ENCODE measurements at regions not wholly inside any gene's neighbourhood (a gene's known extent, or its start where the extent isn't known, plus 50 kb on each side); places are given as distances from the start of the nearest gene placed in this dataset.
"Not testable (repeated sequence)": the region's sequence is repeated elsewhere in the genome, so short reads cannot be mapped to it uniquely, and the experiment has no call there.

DNA sequence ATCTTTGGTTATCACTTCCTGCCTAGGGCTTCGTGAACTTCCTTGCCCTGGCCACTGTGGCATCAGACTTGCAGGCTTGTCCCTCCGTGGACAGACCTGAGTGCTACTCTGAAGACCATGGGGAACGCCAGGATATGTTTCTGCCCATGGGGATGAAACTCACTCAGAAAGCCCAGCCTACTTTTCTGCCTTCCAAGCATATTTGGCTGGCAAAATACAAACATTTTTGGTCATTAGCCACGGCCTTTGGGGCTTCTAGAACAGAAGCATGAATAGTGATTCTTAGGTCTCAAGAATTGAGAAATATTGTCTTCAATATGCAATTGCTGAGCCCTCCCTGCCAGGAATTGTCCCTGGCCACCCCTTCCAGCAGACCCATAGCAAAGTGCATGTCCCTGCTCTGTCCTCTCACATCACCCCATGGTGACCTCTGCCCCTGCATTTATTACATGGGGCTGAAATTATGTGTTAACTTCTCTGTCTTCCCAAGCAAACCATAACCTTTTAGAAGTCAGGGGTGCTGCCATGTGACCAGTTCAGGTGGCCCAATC, 152.4 kb downstream of the OSR1 start:
- no peak for DNase-seq

DNA sequence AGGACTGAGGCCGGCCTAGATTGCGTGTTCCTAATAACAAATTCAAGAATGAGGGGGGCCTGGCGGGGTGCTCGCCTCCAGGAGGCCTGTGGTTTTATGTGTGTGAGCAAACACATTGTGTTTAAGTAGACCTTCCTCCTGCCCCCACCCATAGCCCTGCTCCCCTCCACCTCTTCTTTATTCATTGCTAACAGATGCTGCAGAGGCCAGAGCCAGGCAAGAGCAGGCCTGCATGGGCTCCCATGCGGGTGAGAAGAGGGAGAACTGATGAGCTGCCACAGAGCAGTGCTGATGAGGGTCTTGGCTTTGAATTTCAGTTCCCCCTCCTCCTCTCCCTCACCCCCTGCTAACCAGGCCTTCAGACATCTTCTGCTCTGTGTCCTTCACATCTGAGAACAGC, 154.6 kb downstream of the OSR1 start:
- DNase-seq = no peak

DNA sequence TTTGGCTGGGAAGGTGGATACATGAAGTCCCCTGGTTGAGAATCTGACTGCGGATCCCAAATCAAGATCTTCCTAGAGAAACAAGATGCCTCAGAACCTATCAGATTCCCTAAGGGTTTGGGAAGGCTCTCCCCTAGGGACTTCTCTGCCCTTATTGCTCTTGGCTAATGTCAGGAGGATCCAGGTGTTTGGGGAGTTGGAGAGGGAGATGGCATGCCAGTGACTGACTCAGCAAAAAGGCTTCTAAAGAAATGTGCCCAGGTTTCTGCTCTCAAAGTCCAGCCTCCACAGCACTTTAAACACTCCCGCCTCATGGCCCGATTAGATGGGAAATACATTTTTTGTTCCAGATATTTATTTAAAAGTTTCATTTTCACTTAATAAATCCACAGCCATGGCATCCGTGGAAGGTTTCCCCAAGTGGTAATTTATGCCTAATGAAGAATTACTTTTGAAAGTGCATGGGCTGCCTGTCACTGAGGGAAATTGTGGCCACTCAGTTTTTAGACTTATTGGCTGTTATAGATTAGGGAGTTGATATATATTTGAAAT, 156.4 kb downstream of the OSR1 start:
- no peak for DNase-seq

DNA sequence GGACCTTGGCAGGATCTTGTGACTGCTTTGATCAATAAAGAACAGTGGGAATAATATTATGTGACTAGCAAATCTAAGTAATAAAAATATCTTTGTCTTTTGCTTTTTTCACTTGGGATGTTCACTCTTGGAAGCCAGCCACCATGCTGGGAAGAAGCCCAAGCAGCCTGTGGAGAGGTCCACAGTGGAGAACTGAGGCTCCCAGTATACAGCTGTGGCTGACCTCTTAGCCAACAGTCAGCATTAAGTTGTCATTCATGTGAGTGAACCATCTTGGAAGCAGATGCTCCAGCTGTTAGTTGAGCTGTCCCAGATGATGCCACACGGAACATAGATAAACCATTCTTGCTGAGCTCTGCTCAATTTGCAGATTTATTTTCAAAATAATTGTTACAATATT, 160.0 kb downstream of the OSR1 start:
- DNase-seq = peak in 13 of 56 donors; percentile 1 to 38 (median 6)

DNA sequence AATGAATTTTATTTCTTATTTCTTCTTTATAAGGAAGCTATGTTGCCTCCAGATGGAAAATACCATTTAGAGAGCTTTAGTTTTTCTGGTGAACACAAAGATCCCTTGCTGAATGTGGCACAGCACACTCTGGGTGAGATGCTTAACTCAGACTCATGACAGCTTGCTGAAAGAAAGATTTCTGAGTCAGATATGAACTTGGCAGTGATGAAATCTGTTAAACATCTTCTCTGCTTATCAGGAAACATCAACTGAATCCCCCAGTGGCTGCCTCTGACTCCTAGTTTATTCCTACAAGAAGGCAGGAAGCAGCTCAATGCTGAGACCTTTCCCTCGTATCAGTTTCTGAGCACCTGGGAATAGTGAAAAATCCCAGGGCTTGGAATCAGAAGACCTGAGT, 162.8 kb downstream of the OSR1 start:
- no peak for DNase-seq

DNA sequence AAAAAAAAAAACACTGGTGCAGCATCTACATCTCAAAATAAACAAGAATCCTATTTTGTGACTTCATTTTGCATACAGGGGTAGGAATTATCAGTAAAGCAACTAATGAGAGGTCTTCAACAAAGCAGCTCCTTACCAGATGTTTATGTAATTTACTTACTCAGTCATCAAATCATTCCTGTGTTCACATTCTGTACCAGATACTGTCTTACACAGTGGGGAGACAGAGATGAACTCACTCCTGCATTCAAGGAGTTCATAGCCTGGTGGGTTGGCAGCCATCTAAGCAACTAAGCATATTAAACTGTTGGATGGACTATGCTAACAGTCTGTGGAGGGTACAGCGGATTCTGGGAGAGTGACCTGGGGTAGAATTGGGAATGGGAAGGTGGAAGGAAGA, 169.0 kb downstream of the OSR1 start:
- DNase-seq = no peak

DNA sequence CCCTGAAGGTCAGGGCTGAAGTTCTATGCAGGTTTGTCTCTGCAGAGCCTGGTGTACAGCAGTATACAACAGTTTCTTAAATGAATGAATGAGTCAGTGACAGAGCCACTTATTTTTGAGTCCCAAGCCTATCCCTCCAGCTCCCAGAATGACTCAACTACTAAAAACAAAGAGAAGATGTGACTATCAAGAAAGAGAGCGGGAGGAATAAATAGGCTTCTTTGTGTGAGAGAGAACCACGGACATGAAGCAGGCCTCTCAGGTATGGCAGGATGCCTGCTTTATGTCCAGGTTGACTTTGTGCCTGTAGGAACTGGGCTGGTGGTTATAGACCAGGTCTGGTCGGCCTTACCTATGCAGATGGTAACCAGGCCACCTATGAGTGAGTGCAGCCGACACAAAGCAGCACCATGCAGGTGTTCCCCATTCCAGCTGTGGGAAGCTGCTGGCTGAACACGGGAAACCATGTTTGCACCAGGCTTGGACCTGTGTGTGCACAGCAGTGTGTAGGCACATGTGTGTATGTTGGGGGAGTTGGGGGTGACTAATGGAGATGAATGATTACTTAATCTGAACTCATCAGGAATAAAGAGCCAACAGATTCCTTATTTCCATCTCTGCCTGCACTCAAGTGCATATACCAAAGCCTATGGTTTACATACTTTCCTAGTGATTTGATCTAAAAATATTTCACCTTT, 171.0 kb downstream of the OSR1 start:
- DNase-seq = no peak

DNA sequence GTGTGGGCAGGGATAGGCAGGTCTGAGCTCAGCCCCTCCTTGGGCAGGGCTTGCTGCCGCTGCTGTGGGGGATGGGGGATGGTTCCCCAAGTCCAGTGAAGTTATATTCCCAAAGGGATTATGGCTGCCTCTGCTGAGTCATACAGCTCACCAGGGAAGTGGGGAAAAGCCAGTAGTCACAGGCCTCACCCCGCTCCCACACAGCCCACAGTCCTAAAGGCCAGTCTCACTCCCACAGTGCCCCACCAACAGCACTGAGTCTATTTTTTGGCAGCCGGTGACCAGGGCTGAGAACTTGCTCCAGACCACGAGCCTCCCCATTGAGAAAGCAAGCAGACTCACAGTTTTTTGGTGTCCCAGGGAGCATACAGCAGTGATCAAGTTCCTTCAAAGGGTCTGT, 173.3 kb downstream of the OSR1 start:
- DNase-seq = no peak

DNA sequence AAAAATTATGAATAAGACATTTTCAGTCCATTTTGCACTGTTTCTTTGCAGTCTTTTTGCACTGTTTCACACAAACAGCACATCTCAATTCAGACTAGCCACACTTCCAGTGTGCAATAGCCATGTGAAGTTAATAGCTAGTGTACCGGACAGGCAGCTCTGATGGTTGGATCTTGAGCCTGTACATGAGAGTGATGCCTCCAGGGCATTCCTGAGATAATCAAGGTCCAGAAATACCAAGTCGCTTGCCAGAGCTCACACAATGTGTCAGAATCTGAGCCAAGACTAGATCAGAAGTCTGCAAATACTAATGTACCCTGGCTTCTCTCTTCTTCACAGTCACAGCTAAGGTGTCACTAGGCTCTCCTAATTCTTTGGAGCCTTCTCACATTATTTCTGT, 180.2 kb downstream of the OSR1 start:
- DNase-seq = no peak

DNA sequence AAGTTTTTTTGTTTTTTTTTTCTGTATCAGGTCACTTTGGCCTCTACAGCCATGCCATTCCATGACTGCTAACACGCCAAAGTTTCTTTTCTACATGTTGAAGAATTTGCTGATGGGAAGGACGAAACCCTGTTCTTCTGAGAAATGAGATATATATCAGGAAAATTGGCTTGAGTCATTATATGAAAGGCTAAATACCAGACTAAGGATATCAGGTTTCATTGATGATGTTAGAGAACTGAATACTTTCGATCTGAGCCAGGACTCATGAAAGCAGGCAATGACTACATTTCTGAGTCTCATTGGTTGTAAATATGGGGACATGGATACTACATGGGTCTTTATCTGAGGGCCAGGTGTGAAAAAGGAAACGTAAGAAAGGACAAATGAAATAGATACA, 181.4 kb downstream of the OSR1 start:
- no peak for DNase-seq

DNA sequence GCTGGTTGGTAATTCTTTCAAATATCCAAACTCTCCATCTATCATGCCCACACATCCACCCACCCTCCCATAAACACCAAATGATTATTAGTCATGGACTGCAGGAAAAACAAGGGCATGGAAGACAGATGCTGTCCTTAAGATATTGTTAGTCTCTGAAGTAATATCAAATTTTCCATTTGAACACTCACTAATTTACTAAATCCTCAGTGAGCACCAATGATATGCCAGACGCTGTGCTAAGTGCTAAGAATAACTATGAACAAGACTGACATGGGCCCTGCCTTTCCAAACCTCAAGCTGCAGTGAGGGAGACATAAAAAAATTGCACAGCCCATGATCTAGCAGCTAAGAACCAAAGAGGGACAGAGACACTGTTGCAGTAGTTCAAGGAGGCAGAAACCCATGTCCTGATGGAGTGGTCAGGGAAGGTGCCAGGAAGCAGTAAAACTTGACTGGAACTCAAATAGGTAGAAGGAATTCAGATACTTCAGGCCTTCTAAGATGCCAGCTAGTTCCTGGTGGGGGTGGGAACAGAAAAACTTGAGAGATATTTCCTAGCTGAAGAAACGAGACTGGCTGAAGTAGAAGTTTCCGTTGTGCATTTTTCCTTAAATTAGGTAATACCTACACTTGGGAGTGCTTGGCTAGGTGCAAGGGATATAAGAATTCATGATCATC, 182.1 kb downstream of the OSR1 start:
- DNase-seq = no peak

DNA sequence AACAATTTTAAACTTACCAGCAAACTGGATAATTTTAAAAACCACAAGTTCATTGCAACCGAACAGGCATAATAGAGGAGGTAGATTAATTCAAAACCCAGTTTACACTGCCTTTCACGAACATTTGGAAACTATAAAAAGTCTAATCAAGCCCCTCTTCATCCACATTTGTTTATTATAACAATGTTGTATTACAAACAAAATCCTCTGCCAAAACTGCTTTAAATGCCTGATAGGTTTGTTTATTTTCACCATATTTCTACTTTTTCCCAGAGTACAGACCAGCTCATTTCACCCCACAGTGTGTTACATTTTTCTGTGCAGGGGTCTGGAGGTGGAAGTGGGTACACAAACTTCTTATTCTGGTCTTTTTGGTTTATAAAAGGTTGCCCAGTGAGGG, 184.2 kb downstream of the OSR1 start:
- DNase-seq = no peak

DNA sequence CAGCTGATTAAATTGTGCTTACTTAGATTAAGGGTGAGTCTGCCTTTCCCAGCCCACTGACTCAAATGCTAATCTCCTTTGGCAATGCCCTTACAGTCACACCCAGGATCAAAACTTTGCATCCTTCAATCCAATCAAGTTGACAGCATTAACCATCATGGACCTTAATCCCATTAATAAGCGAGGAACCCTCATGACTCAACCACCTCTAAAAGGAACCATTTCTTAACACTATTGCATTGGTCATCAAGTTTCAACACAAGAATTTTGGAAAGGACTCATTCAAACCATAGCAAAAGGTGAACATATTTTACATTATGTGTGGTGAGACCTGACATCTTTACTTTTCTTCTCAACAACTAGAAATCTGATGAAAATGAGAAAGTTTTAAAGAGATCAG, 187.0 kb downstream of the OSR1 start:
- no peak for DNase-seq

DNA sequence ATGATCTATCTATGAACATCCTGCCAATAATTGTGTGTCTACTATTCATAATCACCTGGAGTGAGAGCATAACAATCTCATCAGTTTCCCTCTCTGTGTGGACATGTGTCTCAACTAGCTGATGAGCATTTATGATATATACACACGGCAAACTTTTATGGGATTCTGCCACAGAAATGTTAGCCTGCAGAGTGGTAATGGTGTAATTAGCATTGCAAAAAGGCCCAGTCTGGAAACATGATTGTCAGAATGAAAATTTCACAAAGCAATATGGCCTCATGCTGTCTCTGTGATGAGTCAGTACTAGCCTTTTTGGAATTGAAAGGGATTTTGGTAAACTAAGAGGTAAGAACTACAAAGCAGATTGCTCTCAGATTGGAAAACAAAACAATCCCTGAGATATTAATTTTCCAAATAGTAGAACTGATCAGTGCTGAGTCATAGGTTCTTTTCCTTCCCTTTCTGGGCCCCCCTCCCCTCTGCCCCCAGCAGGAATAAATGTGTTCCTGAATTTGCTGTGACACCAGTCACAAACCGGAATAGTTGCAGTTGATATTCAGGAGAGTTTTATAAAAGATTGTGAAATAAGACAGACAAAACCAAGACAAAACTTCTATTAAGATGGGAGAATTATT, 189.2 kb downstream of the OSR1 start:
- DNase-seq = no peak

DNA sequence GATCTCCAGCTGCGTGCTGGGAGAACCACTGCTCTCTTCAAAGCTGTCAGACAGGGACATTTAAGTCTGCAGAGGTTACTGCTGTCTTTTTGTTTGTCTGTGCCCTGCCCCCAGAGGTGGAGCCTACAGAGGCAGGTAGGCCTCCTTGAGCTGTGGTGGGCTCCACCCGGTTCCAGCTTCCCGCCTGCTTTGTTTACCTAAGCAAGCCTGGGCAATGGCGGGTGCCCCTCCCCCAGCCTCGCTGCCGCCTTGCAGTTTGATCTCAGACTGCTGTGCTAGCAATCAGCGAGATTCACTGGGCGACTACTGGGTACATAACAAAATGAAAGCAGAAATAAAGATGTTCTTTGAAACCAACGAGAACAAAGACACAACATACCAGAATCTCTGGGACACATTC, 194.3 kb downstream of the OSR1 start:
- not testable (repeated sequence) for DNase-seq

DNA sequence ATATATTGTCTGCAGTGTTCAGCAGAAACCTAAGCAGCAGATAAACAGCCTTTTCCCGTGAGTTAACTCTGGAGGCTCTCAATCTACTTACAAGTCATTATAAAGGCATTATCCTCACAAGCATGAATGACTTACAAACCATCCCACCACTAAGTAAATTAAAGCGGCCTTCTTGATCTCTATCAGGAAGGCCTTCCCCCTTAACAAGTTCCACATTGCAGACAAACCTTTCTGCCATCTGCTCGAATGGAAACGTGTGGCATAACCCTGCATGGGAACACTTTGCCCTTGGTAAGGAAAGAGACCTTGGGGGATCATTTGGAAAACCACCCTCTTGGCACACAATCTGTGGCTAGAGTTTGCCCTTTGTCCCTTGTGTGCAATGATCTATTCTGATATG, 199.5 kb downstream of the OSR1 start:
- DNase-seq = no peak

DNA sequence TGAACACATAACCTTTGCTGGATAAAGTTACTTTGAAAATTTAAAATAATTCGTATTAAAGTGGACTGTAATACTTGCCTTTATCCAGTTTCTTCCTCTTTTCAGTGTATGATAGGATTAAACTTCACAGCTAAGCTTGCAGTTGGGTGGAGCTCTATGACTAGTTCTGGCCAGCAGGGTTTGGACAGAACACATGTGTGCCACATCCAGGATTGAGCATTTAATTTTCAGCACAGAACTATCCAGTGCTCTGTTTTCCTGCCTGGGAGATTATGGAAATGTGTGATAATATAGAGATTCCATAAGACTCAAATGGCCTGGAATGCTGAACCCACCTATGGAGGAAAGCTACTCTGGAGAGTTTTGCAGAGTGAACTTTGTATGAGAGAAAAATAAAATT, 200.2 kb downstream of the OSR1 start:
- no peak for DNase-seq

DNA sequence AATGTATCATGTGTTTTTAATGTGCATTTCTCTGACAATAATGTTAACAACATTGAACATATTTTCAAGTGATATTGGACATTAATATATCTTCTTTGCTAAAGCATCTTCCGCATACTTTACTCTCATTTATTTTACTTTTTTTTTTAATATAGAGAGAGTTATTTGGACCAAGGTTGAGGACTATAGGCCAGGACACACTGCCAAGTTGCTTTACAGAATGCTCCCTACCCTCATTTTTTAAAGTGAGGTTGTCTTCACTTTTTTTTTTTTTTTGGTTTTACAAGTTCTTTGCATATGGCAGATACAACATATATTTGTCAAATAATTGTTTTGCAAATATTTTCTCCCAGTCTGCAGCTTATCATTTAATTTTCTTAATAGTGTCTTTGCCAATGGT, 201.8 kb downstream of the OSR1 start:
- no peak for DNase-seq

DNA sequence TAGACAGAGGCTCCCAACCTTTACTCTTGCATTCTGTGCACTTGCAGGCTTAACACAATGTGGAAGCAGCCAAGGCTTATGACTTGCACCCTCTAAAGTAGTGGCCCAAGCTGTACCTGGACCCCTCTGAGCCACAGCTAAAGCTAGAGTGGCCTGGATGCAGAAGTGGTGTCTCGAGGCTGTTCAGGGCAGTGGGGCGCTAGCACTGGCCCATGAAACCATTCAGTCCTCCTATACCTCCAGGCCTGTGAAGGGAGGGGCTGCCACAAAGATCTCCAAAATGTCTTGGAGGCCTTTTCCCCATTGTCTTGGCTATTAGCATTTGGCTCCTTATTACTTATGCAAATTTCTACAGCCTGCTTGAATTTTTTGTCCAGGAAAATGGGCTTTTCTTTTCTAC, 207.7 kb downstream of the OSR1 start:
- DNase-seq = no peak

DNA sequence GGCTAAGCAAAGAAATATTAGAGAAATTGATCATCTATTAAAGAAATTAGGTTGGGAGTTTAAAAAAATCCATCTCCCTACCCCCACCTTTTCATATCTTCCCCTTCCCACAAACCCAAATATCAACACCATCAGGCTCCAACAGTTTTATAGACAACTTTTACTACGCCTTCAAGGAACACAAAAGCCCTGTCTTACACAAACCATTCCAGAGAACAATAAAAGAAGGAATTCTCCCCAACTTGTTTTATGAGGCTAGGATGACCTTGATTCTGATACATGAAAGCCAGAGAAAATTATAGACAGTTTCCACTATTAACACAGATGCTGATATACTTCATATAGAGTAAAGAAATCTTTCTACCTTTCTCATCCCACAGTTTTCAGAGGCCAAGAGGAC, 211.6 kb downstream of the OSR1 start:
- DNase-seq = no peak

DNA sequence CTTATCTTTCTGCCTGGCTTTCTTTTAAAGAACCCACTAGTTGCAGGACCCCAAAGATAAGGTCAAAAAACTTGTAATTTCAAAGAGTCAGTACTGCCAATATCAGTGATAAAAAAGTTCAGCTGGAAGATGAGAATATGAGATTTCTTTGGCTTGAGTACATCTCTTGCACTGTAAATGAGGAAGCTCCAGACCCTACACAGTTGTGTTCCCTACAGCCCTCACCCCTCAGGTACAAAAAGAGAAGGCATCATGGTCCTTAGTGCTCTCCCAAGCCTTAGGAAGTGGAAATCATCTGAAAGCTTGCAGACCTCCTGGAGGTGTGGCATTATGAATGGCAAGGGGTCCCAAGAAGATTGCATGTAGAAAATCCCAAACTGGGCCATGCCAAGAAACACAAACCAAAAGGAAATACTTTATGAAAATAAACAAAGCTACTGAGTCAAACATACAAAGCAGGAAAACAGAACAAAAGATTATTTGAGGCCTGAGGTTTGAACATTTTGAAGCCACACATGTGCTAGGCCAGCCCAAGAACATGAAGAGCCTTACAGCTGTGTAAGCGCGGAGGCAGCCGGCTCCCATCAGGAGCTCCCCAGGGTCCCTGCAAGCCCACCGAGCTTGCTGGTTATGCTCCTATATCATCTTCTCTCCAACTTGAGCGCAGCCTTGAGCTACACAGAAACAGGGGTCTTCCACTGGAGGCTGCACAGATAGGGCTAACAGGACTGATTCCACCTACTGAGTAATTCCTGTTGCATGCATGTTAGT, 217.0 kb downstream of the OSR1 start:
- no peak for DNase-seq

All from nucleus accumbens (tissue), 56 donors.